Small intestine (tissue), 7 donors: ENCODE measurements at regions not wholly inside any gene's neighbourhood (a gene's known extent, or its start where the extent isn't known, plus 50 kb on each side); places are given as distances from the start of the nearest gene placed in this dataset.

Source experiments
- DNase-seq, 2 donors: peaks; one replicate each; pipeline versions ENCODE4 v3.0.0 to v3.0.0-alpha.2; 2013
- FAIRE-seq: peaks from 2 replicates; lab custom pipeline; 2012; peaks lifted over from hg19 to GRCh38; lab: Jason Lieb, UNC
- H3K27ac ChIP-seq, 3 donors: one replicate each; pipeline ENCODE4 v1.5.1; 2013; ENCODE audit warnings: low read length in 2 of 3, mild to moderate bottlenecking in 2 of 3, control low read depth in 1 of 3, inconsistent platforms in 1 of 3, low read depth in 1 of 3, moderate library complexity in 1 of 3
- H3K27me3 ChIP-seq, 3 donors: one replicate each; pipeline ENCODE4 v1.6.1; 2013; ENCODE audit warnings: low read length in 3 of 3, inconsistent platforms in 1 of 3; ENCODE audit not compliant: control insufficient read depth in 3 of 3, insufficient read depth in 3 of 3
- H3K36me3 ChIP-seq, 3 donors: one replicate each; pipeline ENCODE4 v1.6.1; 2013; ENCODE audit warnings: low read length in 3 of 3, inconsistent platforms in 1 of 3, low read depth in 1 of 3, mild to moderate bottlenecking in 1 of 3, moderate library complexity in 1 of 3; ENCODE audit not compliant: control insufficient read depth in 3 of 3, insufficient read depth in 2 of 3
- H3K4me1 ChIP-seq, 3 donors: one replicate each; pipeline ENCODE4 v1.6.1; 2013; ENCODE audit warnings: low read length in 2 of 3, inconsistent platforms in 1 of 3, low read depth in 1 of 3, mild to moderate bottlenecking in 1 of 3, moderate library complexity in 1 of 3; ENCODE audit not compliant: control insufficient read depth in 3 of 3, insufficient read depth in 2 of 3
- H3K4me3 ChIP-seq, 3 donors: one replicate each; pipeline ENCODE4 v1.5.1; 2013; ENCODE audit warnings: low read length in 3 of 3, control low read depth in 1 of 3, inconsistent platforms in 1 of 3, low read depth in 1 of 3, mild to moderate bottlenecking in 1 of 3, moderate library complexity in 1 of 3
- H3K9me3 ChIP-seq, 2 donors: one replicate each; pipeline ENCODE4 v1.6.1; 2013; ENCODE audit warnings: low read depth in 1 of 2, low read length in 1 of 2; ENCODE audit not compliant: control insufficient read depth in 2 of 2, insufficient read depth in 1 of 2
- WGBS, 3 donors: extraction: QIAGEN DNeasy Blood & Tissue Kit; methylation state at CpG; one replicate each; pipeline ENCODE4 v1.1.7; 2013; 5-methylcytosine and 5-hydroxymethylcytosine counted together
- donor health status: healthy with polysubstance abuse.
- donor health status: control.
- donor health status: control.
- donor health status: Bipolar disorder and iron deficiency.
- donor health status: healthy.

DNA sequence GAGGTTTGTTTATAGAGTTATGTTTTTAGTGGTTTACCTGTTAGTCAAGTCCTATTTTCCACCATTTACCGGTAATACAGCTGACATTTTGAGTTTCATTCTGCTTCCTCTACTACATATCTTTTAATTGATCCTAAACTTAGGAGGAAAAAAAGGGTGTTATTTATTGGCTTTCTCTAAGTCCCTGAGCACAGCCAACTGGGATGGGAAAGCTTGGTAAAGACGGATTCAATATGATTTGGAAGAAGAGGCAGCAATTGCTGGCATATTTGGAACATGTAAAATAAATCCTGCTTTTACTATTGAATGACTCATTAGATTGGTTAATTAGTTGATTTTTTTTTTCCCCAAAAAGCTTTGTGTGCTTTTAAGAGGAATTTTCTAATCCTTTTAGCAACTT, 475.7 kb downstream of the PRKD1 start:
- no peak for FAIRE-seq
- no peaks in the 10 kb centered on the region for H3K9me3 ChIP-seq
- no peaks in the 10 kb centered on the region for H3K4me1 ChIP-seq
- H3K27me3 ChIP-seq: no peaks in the 10 kb centered on the region
- DNase-seq: no peak
- no peaks in the 10 kb centered on the region for H3K36me3 ChIP-seq
- WGBS, 3 donors: 74 to 90% (median 79%) methylated on average over 2 of the region's 2 CpGs
- H3K4me3 ChIP-seq: no peak overlapping the region
- H3K27ac ChIP-seq: no peak overlapping the region

- Histone ChIP-seq H3K4me3 (no peak overlapping the region), H3K36me3 (no peaks in the 10 kb centered on the region), H3K27ac (no peak overlapping the region), H3K4me1 (no peaks in the 10 kb centered on the region), H3K9me3 (no peaks in the 10 kb centered on the region), H3K27me3 (no peaks in the 10 kb centered on the region)
- FAIRE-seq (no peak), DNase-seq (no peak)
Measured at GRCh38 chr14:29453045-29453444, 474.6 kb downstream of the PRKD1 start.

DNA sequence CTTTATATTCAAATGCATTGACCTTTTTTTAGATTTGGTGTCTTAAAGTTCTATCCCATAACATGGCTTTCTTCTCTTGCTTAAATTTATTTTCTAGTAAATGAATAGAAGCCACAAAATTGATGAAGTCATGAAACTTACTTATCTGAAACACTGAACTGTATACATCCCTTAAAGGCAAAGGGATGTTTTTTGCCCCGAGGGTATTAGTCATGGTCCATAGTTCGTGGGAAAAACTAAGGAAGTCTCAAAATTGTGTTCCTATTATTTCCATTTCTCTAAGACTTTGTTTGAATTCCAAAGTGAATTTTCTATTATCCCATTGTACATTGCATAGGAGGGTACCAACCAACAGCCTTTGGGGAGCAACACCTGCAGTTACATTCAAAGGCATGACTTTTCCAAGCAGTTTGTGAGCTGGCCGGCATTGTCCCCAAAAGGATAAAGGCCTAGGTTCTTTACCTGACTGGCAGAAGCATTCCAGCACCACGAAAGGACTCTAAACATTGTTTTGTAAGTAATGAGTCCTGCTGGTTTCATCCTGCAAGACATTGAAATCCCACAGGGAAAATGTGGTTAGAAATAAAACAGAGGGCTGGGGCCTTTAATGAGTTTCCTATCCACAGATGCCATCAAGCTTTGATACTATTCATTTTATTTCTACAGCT, 473.5 kb downstream of the PRKD1 start:
- Histone ChIP-seq H3K4me1 (no peaks in the 10 kb centered on the region), H3K36me3 (no peaks in the 10 kb centered on the region), H3K4me3 (no peak overlapping the region), H3K27ac (no peak overlapping the region), H3K9me3 (no peaks in the 10 kb centered on the region), H3K27me3 (no peaks in the 10 kb centered on the region)
- DNase-seq (peak; percentile 21 to 35), FAIRE-seq (no peak)
- 57 to 64% (median 59%) methylated on average over 4 of the region's 4 CpGs for WGBS, 3 donors

GRCh38 chr14:29458547-29458946, 469.1 kb downstream of the PRKD1 start:
- no peaks in the 10 kb centered on the region for H3K9me3 ChIP-seq
- H3K27me3 ChIP-seq: no peaks in the 10 kb centered on the region
- FAIRE-seq: no peak
- H3K36me3 ChIP-seq: no peaks in the 10 kb centered on the region
- no peaks in the 10 kb centered on the region for H3K4me1 ChIP-seq
- H3K4me3 ChIP-seq: no peak overlapping the region
- 51 to 63% (median 55%) methylated on average over 1 of the region's 1 CpG for WGBS, 3 donors
- H3K27ac ChIP-seq: no peak overlapping the region
- peak in 1 of 2 donors; percentile 22 for DNase-seq

DNA sequence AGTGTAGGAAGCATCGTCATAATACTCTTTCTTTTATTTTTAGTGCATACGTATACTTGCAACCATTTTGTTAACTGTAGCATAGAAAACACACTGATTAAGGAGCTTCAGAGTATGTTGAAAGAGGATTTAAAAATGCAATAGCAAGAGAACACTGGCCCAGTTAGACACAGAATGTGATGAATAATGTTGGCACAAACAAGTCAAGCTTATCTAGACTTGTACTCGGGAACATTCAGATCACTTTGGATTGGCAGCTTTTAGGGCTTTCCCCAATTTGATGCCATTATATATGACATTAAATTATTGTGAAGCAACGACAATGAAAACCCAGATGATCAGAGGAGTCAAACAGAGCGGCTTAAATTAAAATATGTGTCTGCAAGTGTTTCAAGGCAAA, 468.1 kb downstream of the PRKD1 start:
- H3K4me3 ChIP-seq: no peak overlapping the region
- no peak overlapping the region for H3K27ac ChIP-seq
- no peak for FAIRE-seq
- no peaks in the 10 kb centered on the region for H3K27me3 ChIP-seq
- 72 to 77% (median 74%) methylated on average over 5 of the region's 5 CpGs for WGBS, 3 donors
- H3K4me1 ChIP-seq: no peaks in the 10 kb centered on the region
- no peak for DNase-seq
- H3K9me3 ChIP-seq: no peaks in the 10 kb centered on the region
- H3K36me3 ChIP-seq: no peaks in the 10 kb centered on the region

DNA sequence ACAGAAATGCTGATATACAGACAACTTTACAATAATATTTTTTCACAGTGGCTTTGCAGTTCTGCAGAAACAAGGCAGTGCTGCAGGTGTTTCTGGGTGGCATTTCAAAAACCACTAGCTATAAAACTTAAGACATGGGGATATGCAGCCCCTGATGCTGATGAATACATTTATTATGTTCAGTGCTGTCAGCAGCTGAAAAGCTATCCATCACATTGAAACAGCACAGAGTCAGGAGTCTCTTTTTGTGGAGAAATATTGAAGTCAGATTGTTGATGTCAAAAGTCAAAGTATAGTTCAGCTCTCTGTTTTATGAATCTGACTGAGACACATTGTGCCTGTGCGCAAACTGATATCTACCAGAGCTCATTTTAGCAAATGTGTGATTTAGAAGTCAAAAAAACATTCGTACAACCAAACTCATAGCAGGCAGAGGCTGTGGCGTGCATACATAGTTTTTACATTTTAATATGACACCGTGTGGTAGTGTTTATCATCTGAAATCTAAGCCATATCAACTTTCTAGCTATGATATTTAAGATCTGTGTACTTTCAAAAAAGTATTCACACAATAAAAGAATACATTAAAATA, 467.6 kb downstream of the PRKD1 start:
- FAIRE-seq: no peak
- H3K9me3 ChIP-seq: no peaks in the 10 kb centered on the region
- 75 to 92% (median 81%) methylated on average over 4 of the region's 4 CpGs for WGBS, 3 donors
- DNase-seq: no peak
- H3K4me3 ChIP-seq: no peak overlapping the region
- no peaks in the 10 kb centered on the region for H3K4me1 ChIP-seq
- no peak overlapping the region for H3K27ac ChIP-seq
- no peaks in the 10 kb centered on the region for H3K27me3 ChIP-seq
- H3K36me3 ChIP-seq: no peaks in the 10 kb centered on the region

- Histone ChIP-seq H3K4me3 (no peak overlapping the region), H3K9me3 (no peaks in the 10 kb centered on the region), H3K4me1 (no peaks in the 10 kb centered on the region), H3K27ac (no peak overlapping the region), H3K27me3 (no peaks in the 10 kb centered on the region), H3K36me3 (no peaks in the 10 kb centered on the region)
- WGBS, 3 donors: 84 to 92% (median 87%) methylated on average over 6 of the region's 6 CpGs
- FAIRE-seq (no peak), DNase-seq (no peak)
Measured at GRCh38 chr14:29461101-29461500, 466.5 kb downstream of the PRKD1 start.

DNA sequence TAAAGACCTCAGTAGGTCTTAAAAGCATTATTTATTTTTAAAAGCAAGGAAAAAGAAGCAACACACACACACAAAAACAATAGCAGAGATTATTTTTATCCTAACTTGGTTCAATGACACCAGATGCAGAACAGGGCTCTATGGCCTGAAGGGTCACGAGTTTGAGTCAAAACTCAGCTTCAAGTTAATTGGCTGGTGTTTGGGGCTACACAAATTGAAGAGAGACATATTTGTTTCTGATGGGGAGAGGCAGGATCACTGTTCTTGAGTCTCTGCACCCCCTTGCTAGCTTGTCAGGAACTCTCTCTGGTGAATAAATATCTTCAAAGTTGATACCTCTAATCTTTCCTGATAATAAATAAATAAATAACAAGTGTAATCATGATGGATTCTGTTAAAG, 466.1 kb downstream of the PRKD1 start:
- DNase-seq: no peak
- no peak overlapping the region for H3K4me3 ChIP-seq
- H3K36me3 ChIP-seq: no peaks in the 10 kb centered on the region
- H3K27me3 ChIP-seq: no peaks in the 10 kb centered on the region
- no peaks in the 10 kb centered on the region for H3K9me3 ChIP-seq
- FAIRE-seq: no peak
- no peak overlapping the region for H3K27ac ChIP-seq
- WGBS, 3 donors: 32 to 39% (median 37%) methylated on average over 1 of the region's 1 CpG
- no peaks in the 10 kb centered on the region for H3K4me1 ChIP-seq

DNA sequence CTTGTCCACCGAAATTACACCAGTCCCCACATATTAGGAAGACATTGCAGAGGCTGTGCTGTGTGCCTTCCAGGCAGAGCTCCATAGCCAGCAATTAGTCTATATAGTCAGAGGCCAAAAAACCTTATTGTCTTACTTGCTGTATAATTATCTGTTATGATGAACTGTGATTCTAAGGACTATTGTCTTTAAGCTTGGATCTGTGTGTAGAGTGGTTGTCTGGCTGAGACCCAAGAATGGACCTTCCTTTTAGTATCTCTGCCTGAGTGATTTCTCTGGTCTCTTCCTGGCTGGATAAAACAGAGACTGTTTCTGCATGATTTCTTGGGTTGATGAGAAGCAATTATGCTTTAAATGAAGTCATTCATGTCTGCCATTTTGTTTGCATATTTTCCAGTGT, 465.3 kb downstream of the PRKD1 start:
- Histone ChIP-seq H3K27me3 (no peaks in the 10 kb centered on the region), H3K27ac (no peak overlapping the region), H3K9me3 (no peaks in the 10 kb centered on the region), H3K4me3 (no peak overlapping the region), H3K4me1 (no peaks in the 10 kb centered on the region), H3K36me3 (no peaks in the 10 kb centered on the region)
- no peak for DNase-seq
- 52 to 78% (median 62%) methylated on average over 1 of the region's 1 CpG for WGBS, 3 donors
- FAIRE-seq: no peak
